ENCODE measurements at regions not wholly inside any gene's neighbourhood (a gene's known extent, or its start where the extent isn't known, plus 50 kb on each side); places are given as distances from the start of the nearest gene placed in this dataset.

DNA sequence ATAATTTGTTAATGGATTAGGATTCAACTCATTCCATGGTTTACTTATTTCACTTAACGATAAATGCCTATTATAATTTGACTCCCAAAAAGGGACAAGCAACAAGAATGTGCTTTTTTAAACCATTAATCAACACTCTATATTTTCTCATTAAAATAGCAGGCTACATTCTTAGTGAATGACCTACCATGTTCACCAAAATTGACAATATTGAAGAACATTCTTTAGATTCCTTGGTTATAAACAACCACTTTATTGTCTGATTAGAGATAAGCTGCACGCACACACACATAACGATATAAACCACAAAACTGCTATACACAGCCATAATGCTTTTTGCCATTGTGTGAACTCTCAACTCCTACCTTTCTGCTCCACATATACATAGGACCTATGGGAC lies 75.4 kb upstream of the LRRC7 start:
- no peak for DNase-seq (ENCODE audit: low read depth in 4 of 4, low spot score in 3 of 4)

DNA sequence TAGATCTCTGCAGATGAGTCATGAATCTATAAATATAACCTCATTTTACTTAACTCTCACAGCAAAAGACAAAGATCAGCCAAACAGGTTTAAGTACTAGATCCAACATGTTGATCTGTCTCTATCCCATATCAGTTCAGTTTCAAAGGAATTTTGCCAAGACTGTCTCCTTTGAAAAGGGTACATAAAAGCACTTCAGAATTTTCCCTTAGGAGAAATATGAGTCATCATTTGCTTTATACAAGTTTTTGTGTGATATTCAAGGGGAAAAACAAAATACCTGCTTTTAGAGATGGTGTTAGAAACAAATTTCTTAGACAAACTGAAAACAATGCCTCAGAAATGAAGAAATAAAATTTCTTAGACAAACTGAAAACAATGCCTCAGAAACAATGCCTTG lies 73.5 kb upstream of the LRRC7 start:
- DNase-seq (ENCODE audit: low read depth in 4 of 4, low spot score in 3 of 4), result no peak

DNA sequence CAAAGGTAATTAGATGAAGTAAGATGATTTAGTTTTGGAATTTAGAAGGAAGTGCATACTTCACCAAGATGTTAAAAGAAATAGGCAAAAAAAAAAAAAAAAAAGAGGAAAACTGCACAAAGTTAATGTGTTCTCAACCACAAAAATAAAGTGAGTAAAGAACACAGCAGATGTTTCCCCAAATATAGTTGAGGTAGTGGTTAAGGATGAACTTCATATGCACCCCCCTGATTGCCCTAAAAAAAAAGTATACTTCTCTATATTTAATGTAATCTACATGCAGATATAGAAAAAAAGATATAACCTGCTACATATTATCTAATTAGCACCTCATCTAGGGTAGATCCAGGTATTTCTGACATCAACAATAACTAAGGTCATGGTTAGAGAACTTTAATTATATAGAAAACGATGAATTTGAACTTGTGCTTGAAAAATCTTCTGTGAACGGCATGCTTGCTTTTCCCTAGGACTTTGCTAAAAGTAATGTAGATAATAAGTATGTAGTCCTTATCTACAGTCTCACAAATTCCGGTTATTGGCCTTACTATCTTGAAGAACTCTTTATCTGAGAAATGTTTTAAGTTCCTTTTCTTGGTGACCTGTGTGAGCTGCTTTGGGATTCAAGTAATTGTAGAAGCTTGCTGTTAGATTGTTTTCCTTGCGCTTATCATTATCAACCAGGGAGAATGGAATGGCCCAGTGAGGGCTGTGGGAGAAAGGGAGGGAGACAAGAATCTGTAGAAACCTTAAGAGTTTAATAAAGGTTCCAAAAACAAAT lies 70.1 kb upstream of the LRRC7 start:
- DNase-seq (ENCODE audit: low read depth in 4 of 4, low spot score in 3 of 4), result no peak

DNA sequence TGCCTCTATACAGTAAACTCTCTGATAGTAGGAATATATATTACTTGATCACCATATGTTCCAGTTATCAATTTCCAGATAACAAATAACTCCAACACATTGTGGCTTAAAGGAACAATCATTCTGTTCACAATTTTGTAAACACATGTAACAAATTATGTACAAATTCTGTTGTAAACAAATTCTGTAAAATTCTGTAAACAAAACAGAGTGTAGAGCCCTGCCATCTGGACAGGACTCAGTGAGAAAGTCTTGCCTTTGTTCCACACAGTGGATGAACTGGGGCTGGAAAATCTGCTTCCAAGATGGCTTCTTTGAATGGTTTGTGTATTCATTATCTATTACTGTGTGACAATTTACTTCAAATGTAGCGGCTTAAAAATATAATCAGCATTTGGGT lies 69.0 kb upstream of the LRRC7 start:
- no peak for DNase-seq (ENCODE audit: low read depth in 4 of 4, low spot score in 3 of 4)

DNA sequence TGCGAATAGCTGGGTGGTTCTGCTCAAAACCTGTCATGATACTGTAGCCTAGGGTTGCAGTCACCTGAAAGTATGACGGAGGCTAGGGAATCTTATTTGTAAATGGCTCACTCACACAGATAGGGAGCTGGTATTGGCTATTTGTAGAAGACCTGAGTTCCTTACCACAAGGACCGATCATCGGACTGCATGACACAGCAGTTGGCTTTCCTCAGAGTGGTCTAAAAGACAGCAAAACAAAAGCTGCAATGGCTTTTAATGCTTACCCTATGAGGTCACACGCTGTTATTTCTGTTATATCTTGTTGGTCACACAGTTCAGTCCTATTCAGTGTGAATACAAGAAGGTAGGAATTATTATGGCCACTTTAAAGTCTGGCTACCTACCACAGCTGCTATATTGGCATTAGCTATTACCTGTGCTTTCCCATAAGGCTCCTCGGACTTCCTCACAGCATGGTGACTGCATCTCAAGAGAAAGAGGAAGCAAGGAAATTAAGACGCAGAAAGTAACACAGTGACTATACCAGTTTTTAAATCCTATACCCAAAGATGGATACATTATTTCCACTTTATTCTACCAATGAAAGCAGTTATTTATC lies 68.4 kb upstream of the LRRC7 start:
- no peak for DNase-seq (ENCODE audit: low read depth in 4 of 4, low spot score in 3 of 4)

DNA sequence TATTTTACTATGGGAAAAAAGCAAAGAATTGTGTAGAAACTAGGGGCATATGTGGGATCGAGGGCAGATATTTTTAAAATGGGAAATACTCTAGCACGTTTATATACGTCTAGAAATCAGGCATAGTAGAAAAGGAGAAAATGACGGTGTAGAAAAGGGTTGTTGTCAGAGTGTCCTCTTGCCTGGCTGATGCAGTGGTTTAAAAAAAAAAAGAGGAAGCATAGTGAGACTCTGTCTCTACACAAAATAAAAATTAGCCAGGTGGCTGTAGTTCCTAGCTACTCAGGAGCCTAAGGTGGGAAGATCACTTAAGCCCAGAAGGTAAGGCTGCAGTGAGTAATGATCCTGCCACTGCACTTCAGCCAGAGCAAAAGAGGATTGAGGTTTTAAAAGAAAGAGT lies 64.7 kb upstream of the LRRC7 start:
- DNase-seq (ENCODE audit: low read depth in 4 of 4, low spot score in 3 of 4), result no peak

DNA sequence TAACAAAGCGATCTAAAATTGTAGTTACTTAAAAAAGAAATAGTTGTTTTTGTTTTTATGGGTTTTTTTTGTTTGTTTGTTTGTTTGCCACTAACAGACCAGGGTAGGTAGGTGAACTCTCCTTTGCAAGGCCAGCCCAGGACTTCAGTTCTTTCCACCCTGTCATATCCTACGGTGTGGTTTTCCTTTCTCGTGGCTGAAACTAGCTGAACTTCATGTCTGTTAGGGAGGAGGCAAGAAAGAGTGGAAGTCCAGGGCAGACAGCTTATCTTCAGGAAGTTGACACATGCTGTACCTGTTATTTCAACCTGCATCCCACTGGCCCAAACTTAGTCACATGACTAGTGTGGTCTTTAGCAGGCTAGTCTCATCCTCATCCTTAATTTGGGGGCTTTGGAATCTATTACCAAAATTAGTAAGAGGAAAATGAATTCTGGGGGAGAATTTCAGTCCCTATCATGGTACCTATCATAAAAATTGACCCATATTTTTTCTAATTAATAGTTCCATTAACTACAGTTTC lies 62.9 kb upstream of the LRRC7 start:
- no peak for DNase-seq (ENCODE audit: low read depth in 4 of 4, low spot score in 3 of 4)

DNA sequence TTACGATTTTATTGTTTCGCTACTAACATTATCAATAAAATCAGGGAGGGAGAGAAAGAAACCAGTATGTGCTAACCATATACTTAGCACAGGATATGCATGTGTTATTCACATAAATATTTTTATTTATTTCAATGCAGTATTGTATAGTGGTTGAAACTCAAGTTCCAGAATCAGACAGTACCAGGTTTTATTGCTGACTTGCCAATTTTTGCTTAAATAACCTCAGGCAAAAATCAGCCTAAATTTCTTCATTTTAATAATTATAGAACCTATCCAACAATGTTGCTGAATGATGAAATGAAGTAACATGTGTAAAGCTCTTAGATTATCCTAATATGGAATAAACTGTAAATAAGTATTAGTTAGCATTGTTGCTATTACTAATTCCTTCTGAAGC lies 61.4 kb upstream of the LRRC7 start:
- no peak for DNase-seq (ENCODE audit: low read depth in 4 of 4, low spot score in 3 of 4)

DNA sequence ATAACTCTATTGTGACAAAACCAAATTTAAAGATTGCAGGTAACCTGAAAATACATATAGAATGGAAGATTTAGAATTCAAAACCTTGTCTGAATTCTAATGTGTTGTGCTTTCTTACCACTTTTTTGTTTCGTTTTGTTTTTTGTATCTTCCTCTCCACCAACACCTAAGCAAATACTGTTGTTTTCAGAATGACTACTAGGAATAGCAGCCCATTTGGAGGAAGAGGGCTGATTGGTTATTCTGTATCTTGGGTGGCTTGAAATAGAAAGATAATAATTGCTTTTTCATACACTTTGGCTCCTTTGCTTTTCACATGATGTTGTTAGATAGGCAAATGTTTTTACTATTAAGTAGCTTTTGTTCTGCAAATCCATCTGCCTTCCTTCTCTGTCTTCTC lies 61.0 kb upstream of the LRRC7 start:
- DNase-seq (ENCODE audit: low read depth in 4 of 4, low spot score in 3 of 4), result no peak

DNA sequence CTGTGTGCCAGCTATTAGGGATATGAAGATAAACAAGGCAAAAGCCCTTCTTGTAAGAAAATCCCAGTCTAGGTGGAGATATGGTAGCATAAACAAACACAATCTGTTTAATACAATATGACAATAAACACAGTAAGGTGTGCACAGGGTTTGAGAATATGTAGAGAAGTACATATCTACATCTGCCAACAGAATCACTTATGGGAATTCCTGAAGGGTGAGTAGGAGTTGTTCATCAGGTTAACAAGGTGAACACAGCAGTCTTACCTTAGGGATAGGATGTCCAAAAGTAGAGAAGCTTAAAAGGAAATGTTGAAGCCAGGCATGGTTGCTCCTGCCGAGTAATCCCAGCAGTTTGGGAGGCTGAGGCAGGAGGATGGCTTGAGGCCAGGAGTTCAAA lies 57.7 kb upstream of the LRRC7 start:
- no peak for DNase-seq (ENCODE audit: low read depth in 4 of 4, low spot score in 3 of 4)

DNA sequence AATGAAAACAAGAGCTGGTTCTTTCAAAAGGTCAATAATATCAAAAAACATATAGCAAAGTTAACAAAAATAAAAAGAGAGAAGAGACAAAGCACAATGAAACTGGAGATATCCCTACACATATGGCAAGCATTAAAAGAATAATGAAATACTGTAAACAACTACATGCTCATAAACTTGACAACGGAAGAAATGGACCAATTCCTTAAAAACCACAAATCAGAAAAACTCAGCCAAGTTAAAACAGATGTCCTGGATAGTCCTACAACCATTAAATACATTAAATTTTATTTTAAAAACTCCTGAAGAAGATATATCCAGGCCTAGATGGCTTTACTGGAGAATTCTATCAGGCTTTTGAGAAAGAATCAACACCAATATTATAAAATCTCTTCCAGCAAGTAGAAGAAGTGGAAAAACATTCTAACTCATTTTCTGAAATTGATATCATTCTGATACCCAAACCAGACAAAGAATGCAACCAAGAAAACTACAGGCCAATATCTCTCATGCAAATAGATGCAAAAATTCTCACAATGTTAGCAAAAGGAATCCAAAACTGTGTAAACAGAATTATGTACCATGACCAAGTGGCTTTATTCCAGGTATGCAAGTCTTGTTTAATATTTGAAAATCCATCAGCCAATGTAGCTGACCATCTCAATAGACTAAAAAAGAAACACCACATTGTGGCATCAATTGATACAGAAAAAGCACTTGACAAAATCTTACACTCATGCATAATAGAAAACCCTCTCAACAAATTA lies 56.1 kb upstream of the LRRC7 start:
- no peak for DNase-seq (ENCODE audit: low read depth in 4 of 4, low spot score in 3 of 4)

DNA sequence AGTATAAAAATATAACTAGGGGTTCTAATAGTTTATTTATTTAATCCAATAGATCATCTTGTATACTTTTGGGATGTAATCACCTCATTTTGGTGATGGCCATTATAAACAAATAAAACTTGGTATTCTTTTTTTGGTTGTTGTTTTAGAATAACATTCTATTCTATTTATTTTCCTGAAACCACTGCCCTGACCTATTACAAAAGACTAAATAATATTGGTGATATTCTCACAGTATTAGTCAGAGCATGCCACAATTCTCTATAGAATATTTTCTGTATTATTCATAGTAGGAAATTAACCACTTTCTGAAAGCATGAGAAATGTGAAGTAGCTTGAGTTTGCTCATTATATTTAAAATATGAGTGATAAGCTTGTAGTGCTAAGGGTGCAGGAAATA lies 54.1 kb upstream of the LRRC7 start:
- DNase-seq (ENCODE audit: low read depth in 4 of 4, low spot score in 3 of 4), result no peak

Data from right renal pelvis (tissue), 4 donors.